ENCODE measurements at regions not wholly inside any gene's neighbourhood (a gene's known extent, or its start where the extent isn't known, plus 50 kb on each side); places are given as distances from the start of the nearest gene placed in this dataset.

DNA sequence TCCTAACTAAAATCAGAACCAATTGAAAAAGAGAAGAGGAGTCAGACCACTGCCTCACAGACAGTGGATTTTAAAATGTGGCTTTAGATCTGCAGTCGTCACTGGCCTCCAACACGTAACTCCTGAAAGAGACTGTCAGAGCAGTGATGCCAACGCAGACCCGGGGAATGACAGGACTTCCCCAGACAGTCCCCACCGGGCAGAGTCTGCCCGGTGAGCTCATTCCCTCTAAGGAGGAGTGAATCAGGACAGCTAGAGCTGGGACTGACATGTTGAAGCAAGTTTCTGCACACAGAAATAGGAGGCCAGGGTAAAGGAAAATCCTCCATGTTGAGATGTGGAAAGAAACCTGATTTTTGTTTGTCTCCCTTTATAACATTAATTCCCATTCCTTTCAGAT is 105.0 kb downstream of the TES start:
- Histone ChIP-seq H3K79me2 (ENCODE audit: low read depth) (no peaks in the 10 kb centered on the region), H3K4me2 (no peak overlapping the region), H3F3A (ENCODE audit: insufficient read depth, low read depth) (peaks cover 25% of the 10 kb centered on the region), H3K36me3 (ENCODE audit: low read depth) (no peaks in the 10 kb centered on the region), H2AFZ (no peak overlapping the region), H3K4me1 (replicated peaks; ENCODE audit: insufficient read depth) (peaks cover 31% of the 10 kb centered on the region), H3K9me2 (ENCODE audit: insufficient read depth) (no peaks in the 10 kb centered on the region), H3K9me3 (ENCODE audit: insufficient read depth, low read depth) (peaks cover 3% of the 10 kb centered on the region; the same call in 1 of the 2 replicates), H3K27me3 (ENCODE audit: insufficient read depth, low read depth) (no peaks in the 10 kb centered on the region), H3K27ac (peak overlapping the region; percentile 88; the same call in 1 of the 2 replicates), H3K4me3 (no peak overlapping the region), H4K20me1 (ENCODE audit: insufficient read depth) (no peaks in the 10 kb centered on the region)
- DNase-seq, result peak in 1 of 2 experiments; percentile 32
- ChIA-PET POLR2A (ENCODE audit: unreplicated experiment) (interaction anchor here (0.6 to 1.0 kb wide), 2 partner anchors 38 to 184 kb away, joined by 4 read pairs; partner anchors contain the start of gene CAV2), CTCF (interaction anchor here (0.6 kb wide), 2 partner anchors 31 to 137 kb away, joined by 3 to 4 read pairs; no protein-coding TSS in a partner anchor)
- intact Hi-C loops (cut with micrococcal nuclease; ENCODE audit: unreplicated experiment), result loop anchor here (5.0 kb wide), 1 partner anchor 377 kb away; no protein-coding TSS in a partner anchor
- TF ChIP-seq CTCF (conservative IDR thresholded peaks at IDR 0.05), result no peak
- no peak for TF ChIP-seq EZH2 (IDR thresholded peaks at IDR 0.05; ENCODE audit: low read depth)
- BruUV-seq (replicated peaks), result no TSS peak

DNA sequence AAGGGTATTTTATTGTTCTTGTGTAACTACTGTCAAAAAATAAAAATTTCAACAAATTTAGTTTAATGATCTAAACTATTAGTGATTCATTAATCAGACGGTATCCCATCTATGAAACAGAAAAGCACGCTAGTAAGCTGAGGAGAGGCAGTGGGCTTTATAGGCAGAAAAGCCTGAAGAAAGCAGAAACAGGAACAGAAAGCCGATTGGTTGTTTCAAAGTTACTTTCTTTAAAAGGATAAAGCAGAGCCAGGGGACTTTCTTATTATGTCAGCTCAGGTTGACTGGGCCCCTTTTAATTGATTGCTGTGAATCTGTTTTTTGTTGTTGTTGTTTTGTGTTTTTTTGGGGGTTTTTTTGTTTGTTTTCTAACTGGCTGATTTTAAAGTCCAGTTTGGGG is 105.5 kb downstream of the TES start:
- no peak for DNase-seq
- H3K4me2 ChIP-seq, result peak overlapping the region; percentile 73; the same call in 1 of the 2 replicates
- H3F3A ChIP-seq (ENCODE audit: insufficient read depth, low read depth), result peaks cover 25% of the 10 kb centered on the region
- intact Hi-C loops (cut with micrococcal nuclease; ENCODE audit: unreplicated experiment), result loop anchor here (2.0 to 5.0 kb wide), 3 partner anchors 141 to 376 kb away; no protein-coding TSS in a partner anchor
- no peaks in the 10 kb centered on the region for H4K20me1 ChIP-seq (ENCODE audit: insufficient read depth)
- peaks cover 6% of the 10 kb centered on the region; the same call in 1 of the 2 replicates for H3K9me3 ChIP-seq (ENCODE audit: insufficient read depth, low read depth)
- CTCF ChIA-PET, result interaction anchor here (0.6 kb wide), 1 partner anchor 32 kb away, joined by 4 read pairs; no protein-coding TSS in a partner anchor
- no peaks in the 10 kb centered on the region for H3K36me3 ChIP-seq (ENCODE audit: low read depth)
- TSS peak; percentile 39 for BruUV-seq (replicated peaks)
- no peak overlapping the region for H3K4me3 ChIP-seq
- no peaks in the 10 kb centered on the region for H3K27me3 ChIP-seq (ENCODE audit: insufficient read depth, low read depth)
- no peak for TF ChIP-seq EZH2 (IDR thresholded peaks at IDR 0.05; ENCODE audit: low read depth)
- no peak for TF ChIP-seq CTCF (conservative IDR thresholded peaks at IDR 0.05)
- H2AFZ ChIP-seq, result no peak overlapping the region; the same call in 1 of the 2 replicates
- H3K79me2 ChIP-seq (ENCODE audit: low read depth), result no peaks in the 10 kb centered on the region
- H3K4me1 ChIP-seq (replicated peaks; ENCODE audit: insufficient read depth), result peaks cover 31% of the 10 kb centered on the region
- H3K27ac ChIP-seq, result peak overlapping the region; percentile 88
- no peaks in the 10 kb centered on the region for H3K9me2 ChIP-seq (ENCODE audit: insufficient read depth)
- POLR2A ChIA-PET (ENCODE audit: unreplicated experiment), result interaction anchor here (0.6 to 1.5 kb wide), 2 partner anchors 28 to 128 kb away, joined by 8 to 13 read pairs; no protein-coding TSS in a partner anchor

- TSS peak; percentile 81 for BruUV-seq (replicated peaks)
- Histone ChIP-seq H3K9me3 (ENCODE audit: insufficient read depth, low read depth) (0 out of 2 replicates have a peak, but pooled peaks cover 6% of the 10 kb centered on the region), H3K79me2 (ENCODE audit: low read depth) (no peaks in the 10 kb centered on the region), H2AFZ (peak overlapping the region; percentile 42), H3K4me2 (peak overlapping the region; percentile 73), H3K4me1 (replicated peaks; ENCODE audit: insufficient read depth) (peaks cover 31% of the 10 kb centered on the region), H3F3A (ENCODE audit: insufficient read depth, low read depth) (peaks cover 25% of the 10 kb centered on the region), H3K27ac (peak overlapping the region; percentile 88), H3K36me3 (ENCODE audit: low read depth) (no peaks in the 10 kb centered on the region), H4K20me1 (ENCODE audit: insufficient read depth) (no peaks in the 10 kb centered on the region), H3K9me2 (ENCODE audit: insufficient read depth) (no peaks in the 10 kb centered on the region), H3K27me3 (ENCODE audit: insufficient read depth, low read depth) (no peaks in the 10 kb centered on the region), H3K4me3 (peak overlapping the region; percentile 29; the same call in 1 of the 2 replicates)
- TF ChIP-seq EZH2 (IDR thresholded peaks at IDR 0.05; ENCODE audit: low read depth) (no peak), CTCF (conservative IDR thresholded peaks at IDR 0.05) (no peak)
- CTCF ChIA-PET, result no interaction called here
- POLR2A ChIA-PET (ENCODE audit: unreplicated experiment), result interaction anchor here (1.5 kb wide), 1 partner anchor 126 kb away, joined by 13 read pairs; no protein-coding TSS in a partner anchor
- intact Hi-C loops (cut with micrococcal nuclease; ENCODE audit: unreplicated experiment), result loop anchor here (1.0 to 5.0 kb wide), 8 partner anchors 38 to 375 kb away; no protein-coding TSS in a partner anchor
- DNase-seq, result peak; percentile 76 to 97
Measured at GRCh38 chr7:116316838-116317628, 106.7 kb downstream of the TES start.

All from PC-9 (cell line).